ENCODE measurements at regions not wholly inside any gene's neighbourhood (a gene's known extent, or its start where the extent isn't known, plus 50 kb on each side); places are given as distances from the start of the nearest gene placed in this dataset.

DNA sequence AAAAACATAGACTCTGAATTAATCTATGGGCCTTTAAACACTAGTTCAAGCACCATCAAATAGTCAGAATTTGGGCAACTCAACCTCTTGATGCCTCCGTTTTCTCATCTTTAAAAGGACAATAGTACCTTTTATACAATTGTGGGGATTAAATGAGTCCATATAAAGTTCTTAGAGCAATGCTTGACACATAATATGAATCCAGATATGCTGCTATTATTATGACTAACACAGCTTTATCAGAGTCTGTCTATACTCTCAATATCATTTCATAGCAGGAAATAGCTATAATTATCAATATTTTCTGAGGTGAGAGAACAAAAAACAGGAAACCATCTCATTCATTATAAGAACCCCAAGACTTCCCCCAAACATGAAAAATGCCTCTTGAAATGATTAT lies 430.5 kb upstream of the XYLT1 start:
- Histone ChIP-seq H3K27me3 (ENCODE audit: control insufficient read depth, insufficient read depth) (no peaks in the 10 kb centered on the region), H3K27ac (ENCODE audit: low read length) (no peak overlapping the region), H3K4me1 (ENCODE audit: control insufficient read depth, insufficient read depth, low read length) (no peaks in the 10 kb centered on the region), H3K9me3 (ENCODE audit: control insufficient read depth, low read length) (no peaks in the 10 kb centered on the region), H3K4me3 (ENCODE audit: low read length) (no peak overlapping the region)
- ATAC-seq, result no peak
- intact Hi-C loops (cut with DNase I), result no loop called here
- no peak for DNase-seq
- WGBS, result 72% methylated on average over 1 of the region's 1 CpG

DNA sequence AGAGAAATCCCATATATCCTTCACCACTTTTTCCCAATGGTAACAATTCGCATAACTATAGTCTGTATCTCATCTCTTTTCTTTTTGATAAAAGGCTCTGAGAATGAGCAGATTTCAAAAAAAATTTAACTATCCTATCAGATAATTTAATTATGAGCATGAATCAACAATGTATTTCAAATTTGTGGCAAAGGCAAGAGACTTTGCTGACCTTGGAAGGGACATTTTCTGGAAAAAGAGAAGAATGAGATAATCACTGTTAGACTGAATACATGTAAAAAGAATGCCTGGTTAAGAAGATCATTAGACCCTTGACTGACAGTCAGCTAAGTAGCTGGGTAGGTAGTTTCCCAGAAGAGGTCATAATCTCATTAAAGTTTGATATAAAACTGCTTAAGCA lies 428.4 kb upstream of the XYLT1 start:
- no peak for ATAC-seq
- 98% methylated on average over 1 of the region's 1 CpG for WGBS
- H3K4me1 ChIP-seq (ENCODE audit: control insufficient read depth, insufficient read depth, low read length), result no peaks in the 10 kb centered on the region
- H3K9me3 ChIP-seq (ENCODE audit: control insufficient read depth, low read length), result no peaks in the 10 kb centered on the region
- DNase-seq, result no peak
- intact Hi-C loops (cut with DNase I), result no loop called here
- no peak overlapping the region for H3K4me3 ChIP-seq (ENCODE audit: low read length)
- H3K27me3 ChIP-seq (ENCODE audit: control insufficient read depth, insufficient read depth), result no peaks in the 10 kb centered on the region
- no peak overlapping the region for H3K27ac ChIP-seq (ENCODE audit: low read length)

DNA sequence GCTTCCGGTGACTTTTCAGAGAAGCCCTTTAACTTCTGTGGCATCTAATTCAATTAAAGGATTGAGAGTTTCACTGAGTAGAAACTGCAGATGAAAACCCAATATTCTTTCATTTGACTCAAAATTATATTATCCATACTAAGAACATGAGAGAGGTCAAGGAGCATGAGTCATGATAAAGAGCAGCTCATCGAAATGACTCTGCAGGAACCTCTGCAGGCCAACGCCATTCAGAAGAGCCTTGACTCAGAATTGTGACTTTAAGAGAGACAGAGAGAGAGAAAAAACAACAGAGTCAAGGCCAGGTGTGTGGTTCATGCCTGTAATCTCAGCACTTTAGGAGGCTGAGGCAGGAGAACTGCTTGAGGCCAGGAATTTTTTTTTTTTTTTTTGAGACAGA lies 417.2 kb upstream of the XYLT1 start:
- 84% methylated on average over 3 of the region's 3 CpGs for WGBS
- H3K4me1 ChIP-seq (ENCODE audit: control insufficient read depth, insufficient read depth, low read length), result no peaks in the 10 kb centered on the region
- intact Hi-C loops (cut with DNase I), result loop anchor here in 1 of 4 donors (10.0 kb wide), 1 partner anchor 63 kb away; no protein-coding TSS in a partner anchor

DNA sequence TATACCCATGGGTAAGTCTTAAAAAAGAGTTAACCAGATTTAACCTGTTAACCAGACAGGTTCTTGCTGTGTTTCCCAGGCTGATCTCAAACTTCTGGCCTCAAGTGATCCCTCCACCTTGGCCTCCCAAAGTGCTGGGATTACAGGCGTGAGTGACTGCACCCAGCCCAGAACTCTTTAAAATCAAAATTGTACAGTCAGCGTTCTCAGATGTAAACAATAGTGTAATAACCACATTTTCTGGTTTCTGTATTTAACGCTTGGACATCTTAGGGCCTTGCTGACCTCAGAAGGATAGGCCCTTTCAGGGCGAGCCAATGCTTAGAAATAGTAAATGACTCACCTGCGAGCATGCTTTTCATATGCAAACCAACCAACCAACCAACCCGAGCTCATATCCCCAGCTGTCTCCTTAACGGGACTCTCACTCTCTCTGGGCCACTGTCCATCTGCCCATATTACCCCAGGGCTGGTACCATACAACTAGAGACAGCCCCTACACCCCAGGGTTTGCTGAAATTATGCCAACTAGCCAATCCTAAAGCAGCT lies 415.0 kb upstream of the XYLT1 start:
- Histone ChIP-seq H3K27me3 (ENCODE audit: control insufficient read depth, insufficient read depth) (no peaks in the 10 kb centered on the region), H3K4me1 (ENCODE audit: control insufficient read depth, insufficient read depth, low read length) (no peaks in the 10 kb centered on the region), H3K9me3 (ENCODE audit: control insufficient read depth, low read length) (no peaks in the 10 kb centered on the region), H3K27ac (ENCODE audit: low read length) (no peak overlapping the region), H3K4me3 (ENCODE audit: low read length) (no peak overlapping the region)
- WGBS, result 79% methylated on average over 7 of the region's 7 CpGs
- DNase-seq (no peak), ATAC-seq (no peak)
- intact Hi-C loops (cut with DNase I), result loop anchor here in 1 of 4 donors (10.0 kb wide), 1 partner anchor 61 kb away; no protein-coding TSS in a partner anchor

More for the DNA sequence above, 417.2 kb upstream of the XYLT1 start:
- DNase-seq (no peak), ATAC-seq (no peak)
- Histone ChIP-seq H3K4me3 (ENCODE audit: low read length) (no peak overlapping the region), H3K9me3 (ENCODE audit: control insufficient read depth, low read length) (no peaks in the 10 kb centered on the region), H3K27me3 (ENCODE audit: control insufficient read depth, insufficient read depth) (no peaks in the 10 kb centered on the region), H3K27ac (ENCODE audit: low read length) (no peak overlapping the region)

DNA sequence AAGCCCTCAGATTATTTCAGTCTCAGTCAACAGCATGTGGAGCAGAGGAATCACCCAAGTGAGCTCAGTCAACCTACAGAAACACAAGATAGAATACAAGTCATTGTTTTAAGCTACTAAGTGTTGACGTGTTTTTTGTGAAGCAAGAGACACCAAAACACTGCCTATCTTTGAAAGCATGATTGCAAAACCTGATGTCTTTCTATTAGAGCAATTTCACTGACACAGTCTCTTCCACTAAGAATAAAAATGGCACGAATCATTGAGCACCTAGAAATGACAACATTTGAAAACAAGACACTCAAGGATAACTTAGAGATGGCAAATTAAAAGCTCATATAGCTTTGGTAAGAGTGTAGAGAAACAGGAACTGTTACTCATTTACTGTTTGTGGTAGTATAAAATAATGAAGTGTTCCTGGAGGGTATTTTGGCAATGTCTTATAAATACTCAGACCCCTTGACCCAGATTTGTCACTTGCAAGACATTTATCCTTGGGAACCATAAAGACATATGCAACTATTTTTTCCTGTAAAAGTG lies 407.1 kb upstream of the XYLT1 start:
- no peak for DNase-seq
- WGBS, result 69% methylated on average over 2 of the region's 2 CpGs
- no peak for ATAC-seq
- Histone ChIP-seq H3K4me1 (ENCODE audit: control insufficient read depth, insufficient read depth, low read length) (no peaks in the 10 kb centered on the region), H3K4me3 (ENCODE audit: low read length) (no peak overlapping the region), H3K9me3 (ENCODE audit: control insufficient read depth, low read length) (no peaks in the 10 kb centered on the region), H3K27me3 (ENCODE audit: control insufficient read depth, insufficient read depth) (no peaks in the 10 kb centered on the region), H3K27ac (ENCODE audit: low read length) (no peak overlapping the region)
- intact Hi-C loops (cut with DNase I), result no loop called here

DNA sequence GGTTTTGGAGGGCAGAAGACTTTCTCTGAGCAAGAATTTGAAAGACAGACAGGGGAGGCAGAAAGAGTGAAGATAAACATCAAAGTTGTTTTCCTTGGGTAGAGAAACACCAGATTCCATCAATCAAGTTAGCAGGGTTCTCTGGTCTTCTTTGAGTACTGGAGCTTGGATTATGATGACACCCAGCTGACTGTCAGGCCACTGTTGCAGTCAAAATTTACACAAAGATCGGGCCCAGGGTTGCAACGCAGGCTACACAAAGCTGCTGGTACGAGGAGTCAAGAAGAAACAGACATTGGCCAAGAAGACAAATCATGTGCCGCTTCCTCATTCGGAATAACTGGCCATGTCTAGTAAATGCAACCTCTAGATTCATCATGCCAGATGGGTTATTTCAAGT lies 396.2 kb upstream of the XYLT1 start:
- Histone ChIP-seq H3K4me1 (ENCODE audit: control insufficient read depth, insufficient read depth, low read length) (no peaks in the 10 kb centered on the region), H3K27ac (ENCODE audit: low read length) (no peak overlapping the region), H3K9me3 (ENCODE audit: control insufficient read depth, low read length) (no peaks in the 10 kb centered on the region), H3K27me3 (ENCODE audit: control insufficient read depth, insufficient read depth) (no peaks in the 10 kb centered on the region), H3K4me3 (ENCODE audit: low read length) (no peak overlapping the region)
- 53% methylated on average over 5 of the region's 5 CpGs for WGBS
- intact Hi-C loops (cut with DNase I), result no loop called here
- no peak for DNase-seq
- no peak for ATAC-seq

DNA sequence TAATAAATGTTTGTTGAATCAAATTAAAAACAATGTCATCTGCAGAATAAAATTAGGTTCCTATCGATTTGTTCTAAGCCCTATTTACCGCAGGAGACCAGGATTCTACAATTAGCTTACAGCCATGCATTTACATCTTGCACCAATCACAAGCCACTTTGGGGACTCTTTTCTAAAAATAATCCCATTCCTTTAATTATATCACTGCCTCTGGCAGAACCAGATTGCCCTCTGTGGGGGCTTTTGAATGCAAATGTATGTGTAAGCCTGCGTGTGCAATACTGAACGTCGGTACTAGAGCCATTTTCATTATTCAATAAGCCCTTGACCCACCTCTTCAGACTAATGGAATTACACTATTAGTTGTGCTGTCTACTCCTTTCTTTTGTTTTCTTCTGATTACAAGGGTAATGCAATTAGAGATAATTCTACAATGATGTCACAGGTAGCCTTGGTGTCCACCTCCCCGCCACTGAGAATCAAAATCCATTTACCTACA lies 391.3 kb upstream of the XYLT1 start:
- ATAC-seq (no peak), DNase-seq (no peak)
- intact Hi-C loops (cut with DNase I), result no loop called here
- WGBS, result 79% methylated on average over 6 of the region's 6 CpGs
- Histone ChIP-seq H3K4me1 (ENCODE audit: control insufficient read depth, insufficient read depth, low read length) (no peaks in the 10 kb centered on the region), H3K27me3 (ENCODE audit: control insufficient read depth, insufficient read depth) (no peaks in the 10 kb centered on the region), H3K27ac (ENCODE audit: low read length) (no peak overlapping the region), H3K9me3 (ENCODE audit: control insufficient read depth, low read length) (no peaks in the 10 kb centered on the region), H3K4me3 (ENCODE audit: low read length) (no peak overlapping the region)

DNA sequence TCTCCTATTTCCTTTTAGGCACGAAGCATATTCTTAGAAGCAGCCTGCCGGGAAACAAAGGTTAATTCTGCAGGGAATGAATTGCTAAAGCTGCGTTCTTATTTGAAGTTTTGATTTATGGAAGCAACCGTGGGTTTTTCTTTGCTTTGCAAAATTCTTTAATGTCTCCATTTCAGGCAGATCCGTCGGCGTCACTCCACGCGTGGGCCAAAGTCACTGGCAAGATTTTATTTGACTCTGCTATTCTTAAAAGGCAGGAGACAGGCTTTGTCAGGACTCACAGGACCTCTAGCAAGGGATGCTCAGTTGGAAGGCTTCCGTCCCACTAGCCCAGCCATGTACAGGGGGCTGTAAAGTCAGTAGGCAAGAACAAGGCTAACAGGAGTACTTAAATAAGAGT lies 387.3 kb upstream of the XYLT1 start:
- Histone ChIP-seq H3K27me3 (ENCODE audit: control insufficient read depth, insufficient read depth) (no peaks in the 10 kb centered on the region), H3K4me3 (ENCODE audit: low read length) (no peak overlapping the region), H3K9me3 (ENCODE audit: control insufficient read depth, low read length) (no peaks in the 10 kb centered on the region), H3K27ac (ENCODE audit: low read length) (no peak overlapping the region), H3K4me1 (ENCODE audit: control insufficient read depth, insufficient read depth, low read length) (no peaks in the 10 kb centered on the region)
- intact Hi-C loops (cut with DNase I), result no loop called here
- no peak for ATAC-seq
- DNase-seq, result no peak
- 66% methylated on average over 10 of the region's 10 CpGs for WGBS

DNA sequence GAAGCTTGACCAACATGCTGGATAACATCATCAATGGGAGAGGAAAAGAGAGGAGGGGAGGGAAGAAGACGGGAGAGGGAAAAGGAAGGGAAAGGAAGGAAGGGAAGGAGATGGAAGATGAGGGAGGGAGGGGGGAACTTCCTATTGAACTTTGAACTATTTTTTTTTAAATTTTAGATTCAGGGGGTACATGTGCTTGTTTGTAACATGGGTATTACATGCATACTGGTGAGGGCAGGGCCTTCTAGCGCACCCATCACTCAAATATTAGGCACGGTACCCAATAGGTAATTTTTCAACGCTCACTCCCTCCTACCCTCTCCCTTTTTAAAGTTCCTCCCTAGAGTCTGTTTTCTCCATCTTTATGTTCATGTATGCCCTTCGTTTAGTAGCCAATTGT lies 383.2 kb upstream of the XYLT1 start:
- Histone ChIP-seq H3K4me3 (ENCODE audit: low read length) (no peak overlapping the region), H3K4me1 (ENCODE audit: control insufficient read depth, insufficient read depth, low read length) (no peaks in the 10 kb centered on the region), H3K27me3 (ENCODE audit: control insufficient read depth, insufficient read depth) (no peaks in the 10 kb centered on the region), H3K9me3 (ENCODE audit: control insufficient read depth, low read length) (no peaks in the 10 kb centered on the region), H3K27ac (ENCODE audit: low read length) (no peak overlapping the region)
- ATAC-seq, result no peak
- DNase-seq, result no peak
- intact Hi-C loops (cut with DNase I), result no loop called here
- 82% methylated on average over 5 of the region's 5 CpGs for WGBS

DNA sequence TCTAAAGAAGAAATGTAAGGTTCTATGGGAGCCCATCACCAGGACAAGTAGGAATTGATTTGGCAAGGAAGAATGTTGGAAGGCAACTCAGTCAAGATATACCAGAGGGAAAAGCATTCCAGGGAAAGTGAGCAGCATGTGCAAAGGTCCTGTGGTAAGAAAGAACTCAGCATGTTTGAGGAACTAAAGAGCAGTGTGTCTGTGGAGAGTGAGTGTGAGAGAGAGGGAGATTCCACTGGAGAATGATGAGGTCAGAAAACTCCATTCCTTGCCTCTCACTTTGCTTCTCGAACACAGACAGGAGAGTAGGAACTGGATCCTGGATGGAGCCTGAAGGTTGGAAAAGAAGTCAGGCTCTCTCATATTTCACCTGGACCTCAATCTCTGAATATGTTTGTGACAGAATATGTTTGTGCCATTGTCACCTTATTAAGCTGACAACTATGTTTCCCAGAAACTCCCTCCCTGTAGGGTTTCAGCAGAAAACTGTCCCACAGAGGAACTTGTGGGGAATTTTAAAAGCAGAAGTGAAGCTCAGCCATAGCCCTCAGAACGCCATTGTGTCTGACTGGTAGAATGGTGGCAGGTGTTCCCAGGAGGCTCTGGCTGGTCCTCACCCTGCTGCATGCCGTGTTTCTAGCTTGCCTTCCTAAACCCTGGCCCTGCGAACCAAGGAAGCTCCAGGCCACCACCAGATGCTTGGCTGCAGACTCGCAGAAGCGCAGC lies 382.4 kb upstream of the XYLT1 start:
- no peak overlapping the region for H3K27ac ChIP-seq (ENCODE audit: low read length)
- WGBS, result 82% methylated on average over 6 of the region's 6 CpGs
- intact Hi-C loops (cut with DNase I), result no loop called here

DNA sequence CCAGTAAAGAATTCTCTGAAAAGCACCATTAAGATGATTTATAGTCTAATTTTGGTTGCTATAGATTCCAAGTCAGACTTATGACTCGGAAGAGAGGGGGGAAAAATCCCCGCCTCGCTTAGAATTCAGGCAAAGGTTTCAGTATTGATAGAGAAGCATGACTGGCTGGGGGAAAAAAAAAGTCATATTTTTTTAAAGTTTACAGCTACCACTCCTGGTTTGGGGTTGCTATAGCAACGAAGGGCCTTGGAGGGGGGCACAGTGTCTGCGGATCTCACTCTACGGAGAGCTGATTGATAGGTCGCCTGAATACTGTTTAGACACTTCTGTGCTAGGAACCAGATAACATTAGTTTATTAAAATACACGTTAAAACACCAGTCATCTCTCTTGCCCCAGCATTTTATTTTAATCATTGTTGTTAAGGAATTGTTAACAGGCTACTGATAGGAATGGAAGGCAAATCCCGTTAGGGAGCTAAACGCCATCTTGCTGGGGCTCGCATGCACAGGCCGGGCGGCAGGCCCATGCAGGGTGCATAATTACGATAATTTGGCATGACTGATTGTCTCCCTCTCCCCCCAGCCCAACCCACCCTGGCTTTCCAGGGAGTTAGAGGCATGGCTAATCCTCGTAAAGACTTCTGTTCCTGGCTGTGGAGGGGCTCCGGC lies 380.0 kb upstream of the XYLT1 start:
- no peak for ATAC-seq
- no peak overlapping the region for H3K27ac ChIP-seq (ENCODE audit: low read length)
- no peak overlapping the region for H3K4me3 ChIP-seq (ENCODE audit: low read length)
- no peaks in the 10 kb centered on the region for H3K9me3 ChIP-seq (ENCODE audit: control insufficient read depth, low read length)
- intact Hi-C loops (cut with DNase I), result no loop called here
- no peaks in the 10 kb centered on the region for H3K4me1 ChIP-seq (ENCODE audit: control insufficient read depth, insufficient read depth, low read length)
- no peak for DNase-seq
- 36% methylated on average over 16 of the region's 16 CpGs for WGBS
- no peaks in the 10 kb centered on the region for H3K27me3 ChIP-seq (ENCODE audit: control insufficient read depth, insufficient read depth)

More for the DNA sequence above, 382.4 kb upstream of the XYLT1 start:
- ATAC-seq (no peak), DNase-seq (no peak)
- Histone ChIP-seq H3K9me3 (ENCODE audit: control insufficient read depth, low read length) (no peaks in the 10 kb centered on the region), H3K27me3 (ENCODE audit: control insufficient read depth, insufficient read depth) (no peaks in the 10 kb centered on the region), H3K4me3 (ENCODE audit: low read length) (no peak overlapping the region), H3K4me1 (ENCODE audit: control insufficient read depth, insufficient read depth, low read length) (no peaks in the 10 kb centered on the region)
